ENCODE measurements at regions not wholly inside any gene's neighbourhood (a gene's known extent, or its start where the extent isn't known, plus 50 kb on each side); places are given as distances from the start of the nearest gene placed in this dataset.
A peak's percentile ranks its signal among the peaks of the same experiment; 100 is the strongest.

DNA sequence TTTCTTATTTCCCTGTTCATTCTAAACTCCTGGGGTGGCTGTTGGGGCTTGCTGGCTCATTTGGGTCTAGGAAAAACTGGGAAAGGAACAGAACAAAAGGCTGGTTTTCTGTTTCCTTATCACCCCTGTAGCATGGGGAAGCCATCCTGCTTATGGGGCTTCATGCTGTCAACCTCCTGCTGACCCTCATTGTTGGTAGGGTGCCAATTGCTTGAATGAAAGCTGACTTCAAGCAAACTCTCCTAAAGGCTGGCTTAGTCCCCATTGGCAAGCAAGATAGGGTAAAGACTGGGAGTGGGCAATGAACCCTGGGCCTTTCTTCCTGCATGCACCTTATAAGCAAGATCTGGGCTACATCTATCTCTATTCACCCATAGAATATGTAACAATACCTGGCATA is 511.6 kb downstream of the DMAC1 start:
- DNase-seq, result no peak

DNA sequence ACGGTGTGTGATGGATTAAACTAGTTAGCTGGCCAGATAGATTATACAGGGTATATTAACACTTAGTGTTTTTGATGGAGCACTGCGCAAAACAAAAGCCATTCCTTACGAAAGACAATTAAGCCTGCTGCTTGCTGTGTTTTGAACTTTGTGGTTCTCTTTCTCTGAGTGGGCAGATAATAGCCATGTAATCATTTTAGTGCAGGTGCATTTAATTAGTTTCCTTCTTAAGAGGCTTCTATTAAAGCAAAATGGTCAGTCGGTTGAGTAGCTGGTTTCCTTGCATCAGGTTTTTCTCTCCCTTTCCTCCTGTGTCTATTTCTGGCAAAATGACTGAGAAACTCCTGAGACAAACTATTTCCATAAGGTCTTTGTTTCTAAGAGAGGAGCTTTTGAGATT is 512.5 kb downstream of the DMAC1 start:
- DNase-seq, result no peak

GRCh38 chr9:7286101-7286500 is 513.5 kb downstream of the DMAC1 start:
- DNase-seq, result no peak

DNA sequence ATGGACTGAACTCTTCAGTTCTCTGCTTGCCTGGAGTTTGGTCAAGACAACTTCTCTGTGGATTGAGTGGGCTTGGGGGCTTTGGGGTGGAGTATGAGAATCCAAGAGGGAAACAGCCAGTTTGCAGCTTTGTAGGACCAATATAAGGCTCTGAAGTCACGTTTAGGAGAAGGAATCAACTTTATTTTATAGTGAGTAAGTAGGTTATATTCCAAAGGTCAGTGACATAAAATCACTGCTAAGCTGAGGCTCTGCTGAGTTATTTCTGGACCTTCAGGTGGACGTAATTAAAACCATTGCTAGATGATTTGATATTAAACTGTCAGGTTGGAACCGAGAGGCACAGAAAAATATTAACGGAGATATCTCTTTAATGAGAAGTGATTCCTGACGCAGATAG is 514.4 kb downstream of the DMAC1 start:
- no peak for DNase-seq

DNA sequence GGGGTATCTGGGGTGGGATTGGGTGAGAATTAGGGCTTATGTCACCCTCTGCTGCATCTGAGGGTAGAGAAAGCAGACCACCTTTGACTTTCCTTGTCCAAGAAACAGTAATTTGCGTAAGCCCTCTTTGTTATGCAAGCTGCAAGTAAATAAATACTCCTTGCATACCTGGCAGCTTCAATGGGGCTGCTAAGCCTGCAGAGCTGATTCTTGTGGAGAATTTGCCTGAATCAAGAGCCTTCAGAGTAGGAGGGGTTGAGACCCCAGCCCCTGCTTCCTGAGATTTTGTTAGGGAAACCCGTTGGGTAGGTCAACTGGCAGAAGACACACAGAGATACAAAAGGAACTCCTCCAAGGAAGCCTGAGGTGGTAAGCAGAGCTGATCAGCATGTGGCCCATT is 515.1 kb downstream of the DMAC1 start:
- no peak for DNase-seq

- DNase-seq, result no peak
Measured at GRCh38 chr9:7284117-7284516, 515.5 kb downstream of the DMAC1 start.

GRCh38 chr9:7273575-7273974 is 515.8 kb downstream of the KDM4C start:
- DNase-seq, result no peak

DNA sequence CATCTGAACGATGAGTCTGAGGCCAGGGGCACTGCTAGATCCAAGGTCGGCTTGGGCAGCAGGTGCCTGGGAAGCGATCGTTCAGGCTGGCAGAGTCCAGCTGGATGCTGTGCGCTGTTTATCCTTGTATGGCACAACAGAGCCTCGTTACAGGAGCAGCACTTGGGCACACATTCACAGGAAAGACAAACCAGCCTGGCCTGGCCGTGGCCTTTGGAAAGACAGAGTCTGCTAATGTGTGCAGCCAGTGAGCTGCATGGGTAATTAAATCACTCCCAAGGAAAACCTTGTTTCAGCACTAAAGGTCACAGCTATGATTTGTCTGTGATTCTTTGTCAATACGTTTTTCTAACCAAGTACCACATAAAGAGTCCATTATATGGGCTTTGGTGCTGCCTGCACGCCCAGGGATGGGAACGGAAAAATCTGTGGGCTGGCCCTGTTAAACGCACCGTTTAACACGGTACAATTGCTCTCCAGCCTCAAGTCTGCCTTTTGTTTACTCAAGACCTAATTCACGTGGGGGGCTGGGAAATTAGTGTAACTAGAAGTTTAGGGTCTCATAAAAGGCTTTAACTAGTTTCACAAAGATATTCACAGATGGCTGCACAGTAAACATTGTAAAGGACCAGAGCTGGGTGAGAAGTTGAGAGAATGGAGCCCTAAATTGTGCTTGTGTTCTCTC is 509.3 kb downstream of the KDM4C start:
- DNase-seq, result no peak

GRCh38 chr9:7265181-7265580 is 507.4 kb downstream of the KDM4C start:
- no peak for DNase-seq

GRCh38 chr9:7259544-7260241 is 501.9 kb downstream of the KDM4C start:
- DNase-seq, result no peak

DNA sequence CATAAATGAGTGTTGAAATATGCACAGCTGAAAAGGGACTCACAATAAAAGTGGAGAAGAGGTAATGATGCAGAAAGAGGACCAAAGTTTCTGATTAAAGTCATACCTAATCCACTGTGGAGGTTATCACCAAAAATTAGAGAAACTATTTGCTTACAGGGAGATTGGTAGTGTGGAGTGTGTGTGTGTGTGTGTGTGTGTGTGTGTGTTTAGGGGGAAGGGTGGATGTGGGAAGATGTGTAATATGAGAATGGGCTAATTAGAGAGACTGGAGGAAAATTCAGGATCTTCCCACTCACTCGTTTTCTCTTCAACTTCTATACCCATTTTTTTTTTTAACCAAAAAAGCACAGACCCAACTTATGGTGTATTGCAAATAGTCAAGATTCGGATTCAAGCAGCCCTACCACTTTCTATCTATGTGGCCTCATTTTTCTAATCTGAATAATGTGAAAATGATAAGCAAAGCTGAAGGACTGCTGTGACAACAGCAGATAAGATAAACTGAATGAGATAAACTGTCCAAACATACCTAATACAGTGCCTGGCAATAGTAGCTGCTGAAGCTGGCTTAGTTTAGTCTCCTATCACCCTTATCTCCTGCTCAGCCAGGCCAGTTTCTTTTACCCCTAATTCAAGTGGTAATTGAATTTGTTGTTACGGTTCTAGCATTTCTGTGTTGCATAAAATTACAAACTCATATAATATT is 501.1 kb downstream of the KDM4C start:
- no peak for DNase-seq

- no peak for DNase-seq
Measured at GRCh38 chr9:7246917-7247522, 489.2 kb downstream of the KDM4C start.

DNA sequence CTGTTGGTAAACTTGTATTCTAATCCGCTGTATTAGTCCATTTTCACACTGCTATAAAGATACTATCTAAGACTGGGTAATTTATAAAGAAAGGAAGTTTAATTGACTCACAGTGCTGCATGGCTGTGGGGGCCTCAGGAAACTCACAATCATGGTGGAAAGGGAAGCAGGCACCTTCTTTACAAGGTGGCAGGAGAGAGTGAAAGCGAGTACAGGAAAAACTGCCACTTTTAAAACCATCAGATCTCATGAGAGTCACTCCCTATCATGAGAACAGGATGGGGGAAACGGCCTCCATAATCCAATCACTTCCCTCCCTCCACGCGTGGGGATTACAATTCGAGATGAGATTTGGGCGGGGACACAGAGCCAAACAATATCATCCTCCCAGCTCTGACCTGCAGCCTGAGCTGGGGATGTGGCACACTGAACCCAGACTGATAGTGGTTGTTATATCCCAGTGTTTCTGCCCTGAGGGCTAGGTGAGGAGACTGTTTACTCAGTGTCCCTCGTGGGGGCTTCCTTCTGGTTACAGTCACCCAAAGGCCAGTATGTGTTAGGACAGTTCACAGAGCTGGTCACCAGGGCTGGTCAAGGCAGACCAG is 488.3 kb downstream of the KDM4C start:
- no peak for DNase-seq

DNA sequence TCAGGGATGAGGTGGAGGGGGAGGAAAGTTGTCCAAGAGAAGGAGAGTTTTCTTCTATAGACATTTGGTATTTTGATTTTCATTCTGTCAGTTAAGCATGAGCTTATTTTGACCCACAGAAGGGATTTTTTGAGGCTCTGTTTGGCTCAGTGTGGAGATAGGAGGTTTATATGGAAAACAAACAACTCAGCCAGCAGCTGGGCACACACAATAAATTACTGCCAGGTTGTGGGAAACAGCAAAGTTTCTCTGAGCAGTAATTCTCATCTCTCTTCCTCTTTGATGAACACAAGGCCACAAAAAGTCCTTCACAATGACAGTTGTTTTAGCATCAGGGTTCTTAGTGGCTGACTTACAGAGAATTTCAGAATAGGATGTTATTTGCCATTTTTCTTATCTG is 486.1 kb downstream of the KDM4C start:
- DNase-seq, result no peak

- no peak for DNase-seq
Measured at GRCh38 chr9:7242126-7242525, 484.4 kb downstream of the KDM4C start.

GRCh38 chr9:7241694-7242093 is 483.9 kb downstream of the KDM4C start:
- DNase-seq, result no peak

GRCh38 chr9:7240569-7241311 is 483.0 kb downstream of the KDM4C start:
- no peak for DNase-seq

DNA sequence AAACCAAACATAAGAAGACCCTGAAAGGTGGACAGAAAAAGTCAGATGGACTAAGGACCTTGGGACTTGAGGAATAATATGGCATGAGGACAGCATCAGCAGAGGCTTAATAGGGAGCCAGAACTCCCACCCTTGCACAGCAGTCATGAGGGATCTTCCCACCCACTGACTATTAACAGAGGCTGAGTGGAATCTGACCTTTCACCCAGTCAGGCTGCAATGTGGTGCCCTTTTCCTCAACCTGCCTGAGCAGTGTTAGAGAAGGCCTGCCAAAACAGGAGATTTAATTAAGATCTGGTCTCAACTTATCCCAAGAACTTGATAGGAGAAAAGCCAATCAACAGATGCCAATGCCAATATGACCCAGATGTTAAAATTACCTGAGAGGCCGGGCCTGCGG is 481.9 kb downstream of the KDM4C start:
- DNase-seq, result no peak

DNA sequence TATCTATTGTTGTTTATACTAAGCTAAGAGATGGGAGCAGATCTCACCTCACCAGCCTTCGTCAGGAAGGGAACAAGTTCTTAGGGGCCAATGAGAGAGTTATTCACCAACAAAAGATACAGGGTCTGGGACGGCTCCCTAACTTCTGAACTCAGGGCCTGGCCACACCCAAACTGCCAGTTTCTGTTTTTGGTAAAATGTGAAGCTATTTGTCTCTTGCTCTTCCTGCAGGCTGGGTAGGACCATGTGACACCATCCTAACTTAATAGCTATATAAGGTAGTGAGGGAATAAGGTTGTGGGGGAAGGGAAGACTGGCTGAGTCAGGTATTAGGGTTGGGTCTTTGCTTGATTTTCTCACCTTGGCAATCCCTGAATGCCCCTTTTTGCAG is 480.5 kb downstream of the KDM4C start:
- no peak for DNase-seq

- DNase-seq, result no peak
Measured at GRCh38 chr9:7237473-7238246, 479.9 kb downstream of the KDM4C start.

- DNase-seq, result no peak
Measured at GRCh38 chr9:7236186-7236585, 478.4 kb downstream of the KDM4C start.

DNA sequence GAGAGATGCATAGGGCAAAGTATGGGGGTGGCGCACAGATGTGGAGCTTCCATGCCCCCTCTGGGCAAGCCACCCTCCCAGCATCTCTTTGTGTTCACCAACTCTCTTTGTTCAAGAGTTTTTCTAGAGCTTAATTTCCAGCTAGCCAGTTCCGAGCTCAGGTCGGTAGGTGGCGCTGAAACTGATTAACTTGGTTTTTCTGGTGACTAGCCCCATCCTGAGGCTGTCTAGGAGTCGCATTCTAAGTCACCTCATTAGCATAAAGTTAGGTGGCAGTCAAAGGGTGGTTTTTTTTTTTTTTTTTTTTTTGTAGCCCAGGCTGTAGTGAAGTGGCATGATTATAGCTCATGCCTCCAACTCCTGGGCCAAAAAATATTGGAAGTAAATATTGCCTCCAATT is 476.4 kb downstream of the KDM4C start:
- DNase-seq, result peak; percentile 4

All from GF-D8 (cell line).